ENCODE measurements at regions not wholly inside any gene's neighbourhood (a gene's known extent, or its start where the extent isn't known, plus 50 kb on each side); places are given as distances from the start of the nearest gene placed in this dataset.
A peak's percentile ranks its signal among the peaks of the same experiment; 100 is the strongest.
"Not testable (repeated sequence)": the region's sequence is repeated elsewhere in the genome, so short reads cannot be mapped to it uniquely, and the experiment has no call there.

DNA sequence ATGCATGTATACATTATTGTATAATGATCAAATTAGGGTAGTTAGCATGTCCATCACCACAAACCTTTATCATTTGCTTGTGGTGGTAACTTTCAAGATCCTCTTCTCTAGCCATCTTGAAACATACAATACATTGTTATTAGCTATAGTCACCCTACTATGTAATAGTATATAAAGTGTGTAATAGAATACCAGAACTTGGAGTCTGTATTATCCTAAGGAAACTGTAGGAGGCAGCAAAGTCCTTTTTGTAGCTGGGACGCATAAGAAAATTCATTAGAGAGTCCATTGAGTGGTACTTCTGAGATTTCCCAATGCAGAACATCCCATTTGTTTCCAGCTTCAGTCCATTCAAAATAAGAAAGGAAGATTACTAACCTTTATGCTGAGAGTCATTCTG, 325.9 kb upstream of the LRFN5 start:
- no peak for DNase-seq

DNA sequence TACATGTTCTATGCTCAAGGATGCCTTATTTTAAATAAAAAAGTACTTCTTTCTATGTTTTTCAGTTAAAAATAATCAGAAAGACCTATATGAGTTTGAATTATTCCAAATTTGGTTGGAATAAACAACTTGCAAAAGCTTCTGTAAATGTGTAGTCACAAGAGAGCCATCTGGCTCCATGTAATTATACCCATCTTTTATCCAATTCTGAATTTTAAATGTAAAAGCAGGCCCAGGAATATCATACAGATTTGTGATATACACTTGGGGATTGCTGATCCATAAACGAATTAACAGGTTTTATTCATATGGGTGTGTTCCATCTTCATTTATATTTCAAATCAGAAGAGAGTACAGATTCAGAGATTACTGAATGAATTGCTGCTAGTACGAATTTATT, 329.2 kb upstream of the LRFN5 start:
- no peak for DNase-seq

DNA sequence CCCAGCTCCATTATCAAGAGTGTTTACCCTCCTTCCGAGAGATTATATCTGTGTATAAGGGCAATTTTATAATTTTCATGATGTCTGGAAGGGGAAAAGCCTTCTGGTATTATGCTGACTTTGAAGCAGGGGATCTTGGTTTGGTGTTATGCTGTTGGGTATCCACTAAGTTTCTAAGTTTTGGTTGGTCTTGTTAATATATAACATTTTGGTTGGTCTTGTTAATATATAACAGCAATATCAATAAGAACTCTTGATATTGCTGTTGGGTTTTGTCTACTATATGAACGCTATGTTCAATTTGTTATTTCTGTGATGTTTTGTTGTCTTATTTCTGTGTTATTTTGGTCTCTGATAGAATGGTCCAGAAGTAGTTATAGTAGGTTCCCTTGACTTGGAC, 349.2 kb upstream of the LRFN5 start:
- DNase-seq: no peak

DNA sequence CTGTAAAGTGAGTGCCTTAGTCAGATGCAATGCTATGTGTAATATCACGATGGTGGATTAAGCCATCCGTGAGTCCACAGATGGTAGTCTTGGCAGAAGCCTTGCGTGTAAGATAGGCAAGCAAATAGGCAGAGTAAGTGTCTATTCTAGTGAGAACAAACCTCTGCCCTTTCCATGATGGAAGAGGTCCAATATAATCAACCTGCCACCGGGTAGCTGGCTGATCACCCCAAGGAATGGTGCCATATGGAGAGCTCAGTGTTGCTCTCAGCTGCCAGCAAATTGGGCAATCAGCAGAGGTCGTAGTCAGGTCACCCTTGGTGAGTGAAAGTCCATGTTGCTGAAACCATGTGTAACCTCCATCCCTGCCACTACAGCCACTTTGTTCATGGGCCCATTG, 371.2 kb upstream of the LRFN5 start:
- no peak for DNase-seq

DNA sequence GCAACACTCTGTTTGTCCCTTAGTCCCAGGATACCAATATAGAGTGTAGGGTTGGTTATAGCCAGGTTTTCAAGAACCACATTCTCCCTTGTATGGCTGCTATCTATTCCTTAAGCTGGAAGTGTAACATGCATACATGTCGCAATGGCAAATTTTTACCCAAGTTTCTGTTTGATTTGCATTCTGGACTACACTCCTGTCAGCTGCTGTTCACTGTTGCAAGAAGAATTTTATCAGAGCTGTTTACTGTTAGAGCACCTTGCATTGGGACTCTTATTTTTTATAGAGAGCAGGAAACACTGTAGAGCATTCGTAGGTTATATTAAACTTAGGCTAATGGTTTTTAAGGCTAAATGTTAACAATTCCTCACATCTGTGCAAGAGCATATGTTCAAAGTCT, 376.0 kb upstream of the LRFN5 start:
- no peak for DNase-seq

DNA sequence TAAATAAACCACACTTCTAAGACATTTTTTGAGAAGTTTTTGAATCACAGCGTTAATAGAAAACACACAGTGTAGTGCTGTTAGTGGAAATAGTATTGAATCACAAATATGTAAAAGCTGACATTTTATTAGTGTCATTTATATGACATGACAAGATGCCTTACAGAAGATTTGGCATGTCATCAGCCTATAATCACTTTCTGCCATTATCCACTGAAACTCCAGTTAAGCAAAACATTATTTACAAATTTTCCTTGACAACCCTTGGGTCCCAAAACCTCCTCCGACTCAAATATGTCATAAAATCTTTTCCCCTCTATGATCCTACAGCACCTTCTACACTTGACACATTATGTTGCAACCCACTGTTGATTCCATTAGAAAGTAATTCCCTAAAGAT, 376.9 kb upstream of the LRFN5 start:
- DNase-seq: no peak

DNA sequence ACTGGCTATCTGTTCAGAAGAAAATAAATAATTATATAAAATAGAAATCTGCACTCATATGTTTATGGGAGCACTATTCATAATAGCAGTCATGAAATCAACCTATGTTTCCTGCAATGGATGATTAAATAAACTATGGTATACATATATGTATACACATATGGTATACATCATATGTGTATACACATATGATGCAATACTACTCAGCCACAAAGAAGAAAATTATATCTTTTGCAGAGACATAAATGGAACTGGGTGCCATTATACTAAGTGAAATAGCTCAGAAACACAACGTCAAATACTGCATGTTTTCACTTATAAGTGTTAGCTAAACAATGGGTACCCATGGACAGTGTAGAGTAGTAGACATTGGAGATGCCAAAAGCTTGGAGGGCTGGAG, 381.2 kb upstream of the LRFN5 start:
- DNase-seq: no peak

DNA sequence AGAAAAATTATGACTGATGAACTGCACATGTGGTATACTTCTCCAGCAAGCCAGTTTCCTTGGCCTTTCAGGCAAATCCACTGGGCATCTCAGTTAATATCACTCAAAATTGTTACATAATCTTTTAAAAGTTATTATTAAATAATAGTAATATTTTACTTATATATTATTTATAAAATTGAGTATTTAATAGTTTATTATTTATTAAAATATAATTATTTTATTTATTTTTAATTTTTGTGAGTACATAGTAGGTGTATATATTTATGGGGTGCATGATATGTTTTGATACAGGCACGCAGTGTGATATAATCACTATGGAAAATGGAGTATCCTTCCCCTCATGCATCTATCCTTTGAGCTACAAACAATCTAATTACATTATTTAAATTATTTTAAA, 384.1 kb upstream of the LRFN5 start:
- no peak for DNase-seq

DNA sequence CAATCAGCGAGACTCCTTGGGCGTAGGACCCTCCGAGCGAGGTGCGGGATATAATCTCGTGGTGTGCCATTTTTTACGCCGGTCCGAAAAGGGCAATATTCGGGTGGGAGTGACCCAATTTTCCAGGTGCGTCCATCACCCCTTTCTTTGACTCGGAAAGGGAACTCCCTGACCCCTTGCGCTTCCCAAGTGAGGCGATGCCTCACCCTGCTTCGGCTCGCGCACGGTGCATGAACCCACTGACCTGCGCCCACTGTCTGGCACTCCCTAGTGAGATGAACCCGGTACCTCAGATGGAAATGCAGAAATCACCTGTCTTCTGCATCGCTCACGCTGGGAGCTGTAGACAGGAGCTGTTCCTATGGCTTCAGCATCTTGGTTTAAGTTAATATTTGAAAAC, 391.7 kb upstream of the LRFN5 start:
- not testable (repeated sequence) for DNase-seq

DNA sequence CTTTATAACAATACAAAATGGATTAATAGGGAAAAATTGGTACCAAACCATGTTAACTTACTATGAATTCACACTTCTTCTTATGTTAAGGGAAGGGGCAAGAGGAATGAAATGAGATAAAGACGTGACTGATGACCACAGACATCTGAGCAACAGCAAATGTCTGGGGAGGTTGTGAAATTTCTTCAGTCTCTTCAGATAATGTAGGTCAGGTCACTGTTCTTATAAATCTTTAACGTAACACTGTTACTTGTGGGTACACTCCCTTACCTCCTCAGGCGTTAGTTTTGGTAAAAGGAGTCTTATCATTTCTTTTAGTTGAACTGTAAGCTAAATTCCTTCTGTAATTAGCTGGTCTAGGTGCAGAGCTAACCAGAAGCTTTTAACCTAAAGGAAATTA, 405.0 kb upstream of the LRFN5 start:
- no peak for DNase-seq

DNA sequence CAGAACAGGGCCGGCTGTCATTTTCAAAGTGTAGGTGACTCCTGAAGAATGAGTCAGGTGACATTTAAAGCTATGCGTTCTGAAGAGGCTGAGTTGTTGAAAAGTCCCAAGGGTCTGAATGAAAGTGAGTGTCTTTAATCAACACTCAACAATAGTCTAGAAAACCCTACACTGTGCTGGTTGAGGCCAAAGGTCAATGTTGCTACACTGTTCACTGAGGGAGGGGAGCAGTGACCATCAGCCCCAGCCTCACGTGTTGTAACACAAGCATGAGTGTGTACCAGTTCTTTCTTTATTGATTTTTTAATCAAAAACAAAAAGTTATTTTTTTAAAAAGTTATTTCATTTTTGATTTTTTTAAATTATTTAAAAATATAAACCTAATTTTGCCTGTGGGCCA, 418.8 kb upstream of the LRFN5 start:
- no peak for DNase-seq

DNA sequence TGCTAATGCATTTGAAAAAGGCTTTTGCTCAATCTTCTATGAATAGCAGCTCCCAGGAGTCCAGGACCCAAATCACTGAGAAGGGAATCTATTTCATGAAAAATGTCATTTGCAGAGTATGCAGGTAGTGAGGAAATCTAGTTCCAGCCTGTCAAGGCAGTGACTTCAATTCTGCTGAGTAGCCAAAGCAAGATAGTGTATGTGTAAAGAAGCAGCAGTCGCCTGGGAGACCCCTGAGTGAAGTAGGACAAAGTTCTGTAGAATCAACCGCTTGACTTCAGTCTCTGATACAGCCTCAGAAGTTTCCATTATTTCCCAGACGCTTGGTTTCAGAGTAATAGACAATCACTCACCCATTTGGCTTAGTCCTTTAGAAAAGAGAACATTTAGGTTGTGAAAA, 435.6 kb upstream of the LRFN5 start:
- DNase-seq: no peak

DNA sequence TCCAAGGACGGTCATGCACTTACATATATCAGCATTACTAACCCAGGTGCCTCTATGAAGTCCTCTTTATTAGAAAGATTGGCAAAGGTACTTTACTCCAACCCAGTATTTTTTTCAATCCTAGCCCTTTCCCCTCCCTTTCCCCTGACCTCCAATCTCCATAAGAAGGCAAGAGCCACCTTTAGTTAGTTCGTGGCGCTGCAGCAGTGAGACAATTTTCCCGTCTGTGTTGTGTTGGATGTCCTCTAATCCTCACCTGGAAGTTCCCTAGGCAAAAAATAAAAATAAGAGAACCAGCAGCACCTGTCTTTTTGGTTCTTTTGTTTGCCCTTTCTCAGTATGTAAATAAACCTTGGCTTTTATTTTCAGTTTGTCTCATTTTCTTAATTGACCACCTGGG, 439.6 kb upstream of the LRFN5 start:
- peak; percentile 80 for DNase-seq

DNA sequence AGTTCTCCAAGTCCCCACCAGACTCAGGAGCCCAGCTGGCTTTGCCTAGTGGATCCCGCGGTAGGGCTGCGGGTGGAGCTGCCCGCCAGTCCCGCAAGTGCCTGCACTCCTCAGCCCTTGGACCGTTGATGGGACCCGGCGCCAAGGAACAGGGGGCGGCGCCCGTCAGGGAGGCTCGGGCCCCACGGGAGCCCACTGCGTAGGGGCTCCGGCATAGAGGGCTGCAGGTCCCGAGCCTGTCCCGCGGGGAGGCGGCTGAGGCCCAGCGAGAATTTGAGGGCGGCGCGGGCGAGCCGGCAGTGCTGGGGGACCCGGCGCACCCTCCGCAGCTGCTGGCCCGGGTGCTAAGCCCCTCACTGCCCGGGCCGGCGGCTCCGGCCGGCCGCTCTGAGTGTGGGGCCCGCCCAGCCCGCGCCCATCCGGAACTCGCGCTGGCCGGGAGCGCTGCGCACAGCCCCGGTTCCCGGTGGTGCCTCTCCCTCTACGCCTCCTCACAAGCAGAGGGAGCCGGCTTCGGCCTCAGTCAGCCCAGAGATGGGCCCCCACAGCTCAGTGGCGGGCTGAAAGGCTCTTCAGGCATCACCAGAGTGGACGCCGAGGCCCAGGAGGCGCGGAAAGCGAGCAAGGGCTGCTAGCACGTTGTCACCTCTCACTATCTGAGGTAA, 452.4 kb upstream of the LRFN5 start:
- no peak for DNase-seq

DNA sequence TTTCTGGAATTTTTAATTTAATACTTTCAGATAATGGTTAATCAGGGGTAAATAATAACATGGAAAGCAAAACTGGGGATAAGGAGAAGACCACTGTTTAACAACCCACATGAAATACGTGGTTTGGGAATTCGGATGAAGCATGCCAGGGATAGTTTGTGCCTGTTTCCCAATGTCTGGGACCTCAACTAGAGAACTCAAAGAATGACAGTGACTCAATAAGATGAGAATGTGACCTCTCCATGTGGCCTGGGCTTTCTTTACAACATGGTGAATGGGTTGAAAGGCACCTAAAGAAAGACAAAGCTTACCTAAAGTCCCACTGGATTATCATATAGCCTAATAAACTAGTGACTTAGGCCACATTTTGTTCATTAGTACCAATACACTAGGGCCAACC, 460.3 kb upstream of the LRFN5 start:
- no peak for DNase-seq

DNA sequence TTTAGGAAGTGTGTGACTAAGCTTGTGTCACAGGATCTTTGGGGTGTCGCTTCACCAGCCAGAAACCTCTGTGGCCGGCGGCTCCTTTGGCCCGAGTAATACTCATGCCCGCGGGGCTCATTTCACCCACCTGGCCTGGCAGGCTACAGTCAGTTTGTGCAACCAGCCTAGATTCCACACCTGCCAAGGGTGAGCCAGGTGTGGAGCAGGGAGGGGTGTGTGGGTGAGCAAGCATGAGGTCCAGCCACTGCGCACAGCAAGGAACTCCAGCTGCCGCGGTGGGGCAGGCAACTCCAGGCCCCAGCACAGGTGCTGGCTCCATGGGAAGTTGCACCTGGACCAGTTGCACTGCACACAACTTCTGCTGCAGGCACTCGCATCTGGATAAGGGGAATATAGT, 462.3 kb upstream of the LRFN5 start:
- DNase-seq: no peak

DNA sequence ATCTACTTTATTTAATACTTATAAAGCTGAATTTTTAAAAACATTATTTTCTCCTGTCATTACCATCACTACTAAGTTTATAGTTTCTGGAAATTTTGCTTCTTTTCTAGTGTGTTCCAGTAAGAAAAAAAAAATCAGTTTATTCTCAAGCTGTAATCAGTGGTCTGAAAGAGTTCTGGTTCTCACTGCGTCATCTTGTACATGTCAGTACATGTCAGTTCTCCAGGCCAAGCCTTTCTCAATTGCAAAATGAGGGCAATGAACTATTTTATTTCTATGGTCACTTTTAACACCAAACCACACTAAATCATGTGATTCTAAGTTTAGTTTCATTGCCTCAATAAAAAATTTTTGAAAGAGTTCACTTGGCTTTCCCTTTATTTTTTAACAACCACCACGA, 468.9 kb upstream of the LRFN5 start:
- no peak for DNase-seq

DNA sequence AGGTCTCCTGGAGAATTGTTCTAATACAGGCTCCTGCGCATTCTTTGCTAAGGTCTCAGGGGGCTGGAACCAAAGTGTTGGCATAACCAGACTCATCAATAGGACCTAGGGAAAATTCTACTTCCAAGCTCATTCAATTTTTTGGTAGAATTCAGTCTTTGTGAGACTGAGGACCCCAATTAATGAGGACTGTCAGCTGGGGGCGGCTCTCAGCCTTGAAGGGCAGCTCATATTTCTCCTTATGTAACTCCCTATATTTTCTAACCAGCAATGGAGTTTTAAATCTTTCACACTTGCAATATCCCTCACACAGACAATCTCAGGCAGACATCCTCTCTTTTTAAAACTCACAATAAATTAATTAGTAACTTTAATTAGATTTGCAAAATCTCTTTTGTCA, 476.4 kb upstream of the LRFN5 start:
- no peak for DNase-seq

DNA sequence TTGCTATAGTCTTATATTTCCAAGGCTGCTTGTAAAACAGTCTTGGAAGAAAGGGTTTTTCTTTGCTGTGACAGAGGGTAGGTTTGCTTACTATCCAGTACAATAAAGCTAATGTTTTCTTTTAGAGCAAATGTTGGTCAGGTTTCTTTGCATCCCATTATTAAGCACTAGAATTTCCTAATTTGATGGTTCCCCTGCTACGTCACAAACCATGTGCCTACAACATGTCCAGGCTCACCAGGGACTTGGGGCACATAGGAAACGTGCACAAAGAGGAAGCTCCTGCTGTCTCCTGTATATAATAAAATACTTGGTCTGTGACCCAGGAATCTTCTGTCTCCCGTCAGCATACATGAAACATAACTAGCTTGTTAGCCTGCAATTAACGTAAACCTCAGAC, 486.3 kb upstream of the LRFN5 start:
- no peak for DNase-seq

DNA sequence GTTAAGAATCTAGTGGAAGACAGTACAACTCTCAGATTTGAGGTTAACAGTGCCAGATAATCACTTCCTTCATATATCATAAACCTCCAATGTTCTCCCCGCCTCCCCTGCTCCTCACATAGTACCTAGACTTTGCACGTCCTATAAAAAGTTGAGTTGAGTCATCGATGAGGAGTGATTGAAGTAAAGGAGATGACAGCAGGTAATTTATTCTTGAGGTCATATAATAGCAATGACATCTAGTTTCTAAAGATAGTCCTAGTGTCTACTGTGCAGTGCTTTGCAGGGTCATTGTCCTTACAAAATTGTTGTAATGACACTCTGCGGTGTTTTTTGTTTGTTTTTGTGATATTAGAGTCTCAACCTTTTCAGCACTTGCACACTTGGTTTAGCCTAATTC, 510.5 kb upstream of the LRFN5 start:
- no peak for DNase-seq

DNA sequence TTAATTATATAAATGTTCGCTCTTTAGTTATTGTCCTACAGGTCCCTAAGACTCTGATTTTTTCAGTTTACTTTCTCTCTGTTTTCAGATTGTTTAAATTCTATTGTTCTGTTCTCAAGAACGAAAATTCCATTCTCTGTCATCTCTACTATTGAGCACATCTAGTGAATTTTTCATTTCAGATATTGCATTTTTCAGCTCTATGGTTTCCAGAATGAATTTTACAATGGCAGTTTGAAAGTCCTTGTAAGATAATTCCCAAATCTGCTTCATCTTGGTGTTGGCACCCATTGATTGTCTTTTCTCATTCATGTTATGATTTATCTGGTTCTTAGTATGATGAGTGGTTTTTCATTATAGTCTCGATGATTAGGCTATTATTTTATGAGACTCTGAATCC, 519.6 kb upstream of the LRFN5 start:
- DNase-seq: no peak

DNA sequence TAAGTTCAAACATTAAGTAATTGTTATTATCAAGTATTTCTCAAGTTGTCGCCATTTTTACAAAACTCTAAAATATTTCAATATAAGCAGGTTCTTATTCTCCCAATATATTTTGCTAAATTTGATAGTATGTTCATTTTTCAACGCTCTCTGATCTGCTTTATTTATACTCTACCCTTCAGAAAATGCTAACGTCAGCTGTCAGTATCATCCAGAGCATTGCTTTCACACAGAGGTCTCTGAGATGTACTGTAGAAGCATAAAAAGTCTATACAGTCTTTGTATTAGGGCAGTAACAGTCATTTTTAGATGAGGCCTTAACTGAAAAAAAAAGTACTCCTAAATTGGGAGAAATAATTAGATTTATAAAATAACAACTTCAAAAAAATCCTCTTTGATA, 533.1 kb upstream of the LRFN5 start:
- no peak for DNase-seq

DNA sequence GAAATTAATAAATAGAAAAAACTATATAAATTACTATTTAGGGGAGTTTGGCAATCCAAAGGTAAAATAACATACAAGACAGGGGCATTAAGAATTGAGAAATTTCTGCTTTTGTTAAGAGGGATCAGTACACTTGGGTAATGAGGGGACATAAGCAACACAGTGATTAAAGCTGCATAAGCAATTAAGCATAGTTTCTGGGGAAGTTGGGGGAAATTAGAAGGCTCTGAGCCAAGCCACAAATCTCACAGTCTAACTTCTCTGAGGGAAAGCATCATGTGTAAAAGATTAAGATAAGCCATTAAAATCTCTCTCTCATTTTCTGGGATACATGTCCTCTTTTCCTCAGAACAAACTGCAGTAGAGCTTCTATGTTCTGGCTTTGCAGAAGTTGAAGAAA, 533.9 kb upstream of the LRFN5 start:
- no peak for DNase-seq

DNA sequence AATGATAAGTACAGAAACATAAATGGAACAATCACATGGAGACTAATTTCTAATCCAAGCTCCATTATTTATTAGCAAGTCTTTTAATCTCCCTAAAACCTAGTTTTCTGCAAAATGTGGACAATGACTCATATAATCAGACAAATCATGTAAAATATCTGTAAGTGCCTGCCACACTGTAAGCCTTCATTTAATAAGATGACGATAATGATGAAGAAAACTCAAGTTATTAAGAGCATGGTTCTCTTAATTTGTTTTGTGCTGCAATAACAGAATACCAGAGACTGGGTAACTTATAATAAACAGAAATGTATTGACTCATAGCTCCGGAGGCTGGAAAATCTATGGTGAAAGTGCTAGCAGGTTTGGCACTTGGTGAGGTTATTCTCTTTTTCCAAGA, 535.3 kb upstream of the LRFN5 start:
- DNase-seq: no peak

DNA sequence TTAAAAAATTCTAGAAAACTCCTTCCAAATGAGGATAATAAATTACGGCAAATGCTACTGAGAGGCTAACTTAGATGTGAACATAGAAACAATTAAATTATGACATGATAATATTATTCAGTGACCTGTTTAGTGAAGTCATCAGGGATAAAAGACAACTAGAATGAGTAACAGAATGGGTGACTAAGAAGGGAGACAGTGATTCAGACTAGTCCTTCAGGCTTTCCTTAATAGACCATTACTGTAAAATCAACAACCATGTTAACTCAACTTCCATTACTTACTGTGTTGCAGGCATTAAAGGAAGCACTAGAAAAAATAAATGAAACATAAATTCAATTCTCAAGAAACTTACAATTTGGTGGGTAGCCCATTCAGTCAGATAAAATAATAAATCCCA, 543.9 kb upstream of the LRFN5 start:
- DNase-seq: no peak

DNA sequence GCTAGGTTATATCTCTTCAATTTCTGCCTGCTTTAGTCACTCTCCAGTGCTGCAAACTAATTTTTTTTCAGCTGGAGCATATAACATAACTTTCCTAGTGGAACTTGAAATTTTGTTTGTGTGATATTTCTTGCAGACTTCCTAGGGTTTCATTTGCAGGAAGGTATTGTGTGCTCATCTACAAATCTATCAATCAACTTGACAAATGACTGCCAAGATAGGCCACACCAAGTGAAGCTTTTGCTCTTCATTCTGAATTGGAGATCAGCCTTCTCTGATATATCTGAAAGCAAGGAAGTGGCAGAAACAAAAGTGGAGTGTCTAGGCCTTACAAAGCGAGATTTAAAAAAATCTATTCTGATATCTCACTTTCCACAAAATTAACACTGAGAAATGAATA, 551.1 kb upstream of the LRFN5 start:
- DNase-seq: no peak

Measured in DMS153 (cell line).